ENCODE measurements at regions not wholly inside any gene's neighbourhood (a gene's known extent, or its start where the extent isn't known, plus 50 kb on each side); places are given as distances from the start of the nearest gene placed in this dataset.

DNA sequence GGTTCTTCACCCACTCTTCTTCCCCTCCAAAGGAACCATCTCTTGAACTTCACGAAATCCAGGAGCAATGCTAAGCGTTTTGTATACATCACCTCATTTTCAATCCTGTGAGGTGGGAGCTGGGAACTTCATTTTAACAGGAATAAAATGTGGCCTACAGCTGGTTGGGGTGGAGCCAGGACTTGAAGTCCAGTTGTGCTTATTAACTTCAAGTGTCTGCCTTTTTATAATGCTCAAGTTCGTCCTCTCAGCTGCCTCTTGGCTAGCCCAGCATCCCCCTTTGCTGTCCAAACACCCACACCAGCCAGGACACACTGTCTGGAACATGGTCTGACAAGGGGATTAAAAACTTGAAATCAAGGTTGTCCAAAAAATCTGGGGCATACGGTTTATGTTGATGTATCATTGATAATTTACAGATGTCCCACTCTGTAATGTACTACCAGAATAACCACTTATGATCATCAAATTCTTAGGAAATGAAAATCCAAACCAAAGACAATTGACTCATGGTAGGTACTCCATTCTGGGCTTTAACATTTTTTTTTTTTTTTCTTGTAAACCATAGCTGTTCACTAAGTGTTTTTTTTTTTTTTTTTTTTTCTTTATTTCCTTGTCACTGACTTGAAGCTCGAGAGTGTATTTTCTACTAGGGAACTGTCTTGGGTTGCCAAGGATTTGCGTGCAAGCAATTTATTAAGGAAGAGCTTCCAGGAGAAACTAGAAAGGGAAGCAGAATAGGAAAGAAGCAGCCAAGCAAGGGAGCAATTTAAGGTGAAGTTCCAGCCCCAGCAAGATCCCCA, 252.3 kb downstream of the EFCAB11 start:
- no peak for DNase-seq
- WGBS (ENCODE audit: insufficient coverage): 100% methylated on average over 2 of the region's 6 CpGs
- Histone ChIP-seq H3K4me3 (ENCODE audit: control extremely low read depth in 1 of 5, extremely low read depth in 1 of 5, insufficient read depth in 1 of 5, low read depth in 2 of 5, low read length in 4 of 5) (peak overlapping the region in 4 of 5 experiments; percentile 47 to 80 (median 62)), H2AFZ (ENCODE audit: insufficient read depth, low read depth, low read length, poor library complexity, severe bottlenecking) (peak overlapping the region; percentile 75), H3K27ac (ENCODE audit: low read length in 2 of 2) (peak overlapping the region; percentile 28 to 71), H4K20me1 (ENCODE audit: control insufficient read depth, insufficient read depth, low read length, poor library complexity, severe bottlenecking) (no peaks in the 10 kb centered on the region), H3K79me2 (ENCODE audit: control insufficient read depth, insufficient read depth, low read length) (no peaks in the 10 kb centered on the region), H3K9me3 (ENCODE audit: control extremely low read depth in 1 of 3, control insufficient read depth in 2 of 3, insufficient read depth in 1 of 3, low read length in 2 of 3) (peaks cover 0 to 6% (median 5%) of the 10 kb centered on the region in 3 donors), H3K27me3 (replicated peaks in 1 of 4; ENCODE audit: control extremely low read depth in 1 of 4, control insufficient read depth in 3 of 4, insufficient read depth in 4 of 4, low read length in 3 of 4) (no peaks in the 10 kb centered on the region), H3K4me2 (replicated peaks; ENCODE audit: low read depth, low read length, poor library complexity, severe bottlenecking) (peak overlapping the region; percentile 94), H3K36me3 (replicated peaks in 1 of 2; ENCODE audit: control extremely low read depth in 1 of 2, control insufficient read depth in 1 of 2, extremely low read depth in 1 of 2, insufficient read depth in 2 of 2, low read length in 1 of 2) (no peaks in the 10 kb centered on the region), H3K9ac (ENCODE audit: low read length) (peak overlapping the region; percentile 75), H3K4me1 (ENCODE audit: control insufficient read depth in 2 of 2, insufficient read depth in 2 of 2, low read length in 2 of 2) (peaks cover 25% of the 10 kb centered on the region in 2 donors)
- Mint-ChIP-seq H3K27ac (peak overlapping the region; percentile 85), H3K27me3 (no peaks in the 10 kb centered on the region), H3K9me3 (ENCODE audit: insufficient read depth) (no peaks in the 10 kb centered on the region), H3K4me3 (peak overlapping the region; percentile 88), H3K4me1 (peaks cover 27% of the 10 kb centered on the region)
- POLR2A ChIA-PET: interaction anchor here (0.7 to 1.9 kb wide), 2 partner anchors 9 to 19 kb away, joined by 3 to 6 read pairs; no protein-coding TSS in a partner anchor
- intact Hi-C loops (cut with micrococcal nuclease): loop anchor here (5.0 kb wide), 2 partner anchors 65 to 1055 kb away; no protein-coding TSS in a partner anchor
- no peak for ATAC-seq (ENCODE audit: low read depth)
- TF ChIP-seq EZH2 (IDR thresholded peaks at IDR 0.05; ENCODE audit: borderline replicate concordance, insufficient read depth, low read depth, low read length, poor library complexity, severe bottlenecking): no peak
- no peak for TF ChIP-seq CTCF (IDR thresholded peaks at IDR 0.05)
- CTCF ChIA-PET: interaction anchor here (2.2 to 4.9 kb wide), 2 partner anchors 19 to 525 kb away, joined by 9 to 21 read pairs; no protein-coding TSS in a partner anchor

Measured in B cell (primary cell).